DOHH2 (cell line): ENCODE measurements at regions not wholly inside any gene's neighbourhood (a gene's known extent, or its start where the extent isn't known, plus 50 kb on each side); places are given as distances from the start of the nearest gene placed in this dataset.

Experiments
- CTCF ChIP-seq: fragments of 200-600 bp; sonication (generic); IDR thresholded peaks from one replicate; pipeline ENCODE4 v1.5.1; 2014; ENCODE audit warnings: antibody characterized with exemption, mild to moderate bottlenecking, low read depth, low read length; ENCODE audit not compliant: poor library complexity, severe bottlenecking
- EZH2phosphoT487 ChIP-seq: fragments of 200-600 bp; sonication (generic); IDR thresholded peaks from 2 replicates; pipeline ENCODE4 v1.6.1; 2017; ENCODE audit warnings: borderline replicate concordance, mild to moderate bottlenecking, antibody characterized with exemption, low read length, moderate library complexity, mixed read lengths

- no peak for TF ChIP-seq CTCF
- TF ChIP-seq EZH2phosphoT487: no peak
These were observed 552.0 kb downstream of the RFC3 start for GRCh38 chr13:34369931-34370330.
